NOMO-1 treated with DMSO at 0.1 percent for 48 hours (cell line): ENCODE measurements at regions not wholly inside any gene's neighbourhood (a gene's known extent, or its start where the extent isn't known, plus 50 kb on each side); places are given as distances from the start of the nearest gene placed in this dataset.
A peak's percentile ranks its signal among the peaks of the same experiment; 100 is the strongest.

Source experiments
- DNase-seq: peaks from one replicate; lab custom pipeline; 2025; ENCODE audit not compliant: unreplicated experiment; lab: John Stamatoyannopoulos, UW

DNA sequence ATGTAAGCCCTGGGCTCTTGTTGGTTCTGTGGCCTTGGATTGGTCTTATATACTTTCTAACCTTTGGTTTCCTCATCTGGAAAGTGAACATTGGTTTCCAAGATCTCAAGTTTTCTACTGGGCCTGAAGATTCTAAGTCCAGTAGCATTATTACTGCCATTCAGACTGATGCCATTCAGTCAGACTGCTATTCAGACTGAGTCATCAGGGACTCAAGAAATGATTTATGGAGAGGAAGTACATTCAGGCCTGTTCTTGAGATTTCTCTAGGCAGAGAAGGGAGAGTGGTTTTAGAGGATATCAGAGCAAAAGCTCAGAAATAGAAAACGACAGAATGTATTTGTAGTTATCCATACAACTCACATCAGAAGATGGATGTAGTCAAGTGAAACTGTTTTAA is 557.2 kb downstream of the NR2F2 start:
- peak; percentile 94 for DNase-seq

DNA sequence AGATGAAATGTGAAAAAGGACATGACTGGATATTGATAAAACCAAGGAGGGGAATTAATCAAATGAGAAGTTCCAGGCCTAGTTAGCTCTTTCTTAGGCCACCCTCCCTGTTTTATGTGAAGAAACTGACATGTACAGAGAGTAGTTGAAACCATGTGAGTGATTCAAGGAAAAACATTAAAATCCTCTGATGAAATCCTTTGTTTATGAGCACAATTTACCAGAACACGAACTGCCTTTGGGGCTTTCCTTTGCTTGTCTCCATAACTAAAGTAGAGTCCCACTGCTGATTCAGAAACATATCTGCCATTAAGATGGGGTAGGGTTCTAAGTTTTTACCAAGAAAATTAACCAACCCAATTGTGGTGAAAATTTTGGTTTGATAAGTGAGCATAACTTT is 558.3 kb downstream of the NR2F2 start:
- DNase-seq = peak; percentile 27

DNA sequence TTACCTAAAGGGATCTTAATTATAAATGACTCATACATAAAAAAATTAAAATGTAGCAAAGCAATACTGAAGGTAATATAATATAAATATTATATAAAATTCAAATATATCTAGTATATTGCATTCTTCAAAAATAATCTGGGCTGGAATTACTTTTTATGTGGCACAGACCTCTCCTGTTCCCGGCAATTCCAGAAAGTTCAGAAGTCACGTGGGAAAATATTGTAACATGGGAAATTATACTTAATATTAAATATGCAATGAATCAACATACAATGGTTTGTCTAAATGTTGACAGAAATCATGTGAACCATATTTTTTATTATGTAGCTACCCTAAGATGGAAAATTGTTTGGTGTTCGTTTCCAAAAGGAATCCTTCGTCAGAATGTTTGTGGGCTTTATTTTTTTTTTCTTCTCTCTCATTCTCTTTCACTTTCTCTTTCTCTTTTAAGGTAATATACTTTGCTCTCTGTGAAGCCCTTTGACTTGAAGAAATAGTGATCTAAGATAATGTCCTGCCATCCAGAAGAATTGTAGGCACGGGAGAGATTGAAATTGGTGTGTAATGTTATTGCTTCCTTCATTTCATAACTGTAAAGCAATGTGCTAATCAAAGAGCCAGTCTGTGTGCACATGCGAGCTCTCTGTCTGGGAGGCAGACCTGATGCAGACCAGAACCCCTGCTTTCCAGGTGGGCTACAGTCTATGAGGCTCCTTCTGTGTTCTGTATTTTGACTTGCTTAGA is 559.4 kb downstream of the NR2F2 start:
- DNase-seq = no peak

DNA sequence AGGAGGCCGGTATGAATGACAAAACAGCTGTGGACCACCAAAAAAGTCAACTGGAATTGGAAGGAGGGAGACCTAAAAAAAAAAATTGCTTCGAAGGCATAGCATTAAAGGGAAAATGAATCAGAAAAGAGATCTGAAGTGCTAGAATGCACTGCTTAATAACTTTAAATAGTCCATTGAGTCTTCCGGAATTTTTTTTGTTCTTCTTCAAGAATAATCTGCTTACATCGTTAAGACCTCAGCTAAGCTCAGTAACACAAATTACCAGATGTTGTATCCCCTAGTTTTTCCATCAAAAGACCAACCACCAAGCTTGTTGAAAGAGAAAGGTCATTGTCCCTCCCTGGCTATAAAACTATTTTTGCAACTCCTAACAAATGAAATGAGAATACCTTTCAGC is 560.5 kb downstream of the NR2F2 start:
- DNase-seq = no peak

DNA sequence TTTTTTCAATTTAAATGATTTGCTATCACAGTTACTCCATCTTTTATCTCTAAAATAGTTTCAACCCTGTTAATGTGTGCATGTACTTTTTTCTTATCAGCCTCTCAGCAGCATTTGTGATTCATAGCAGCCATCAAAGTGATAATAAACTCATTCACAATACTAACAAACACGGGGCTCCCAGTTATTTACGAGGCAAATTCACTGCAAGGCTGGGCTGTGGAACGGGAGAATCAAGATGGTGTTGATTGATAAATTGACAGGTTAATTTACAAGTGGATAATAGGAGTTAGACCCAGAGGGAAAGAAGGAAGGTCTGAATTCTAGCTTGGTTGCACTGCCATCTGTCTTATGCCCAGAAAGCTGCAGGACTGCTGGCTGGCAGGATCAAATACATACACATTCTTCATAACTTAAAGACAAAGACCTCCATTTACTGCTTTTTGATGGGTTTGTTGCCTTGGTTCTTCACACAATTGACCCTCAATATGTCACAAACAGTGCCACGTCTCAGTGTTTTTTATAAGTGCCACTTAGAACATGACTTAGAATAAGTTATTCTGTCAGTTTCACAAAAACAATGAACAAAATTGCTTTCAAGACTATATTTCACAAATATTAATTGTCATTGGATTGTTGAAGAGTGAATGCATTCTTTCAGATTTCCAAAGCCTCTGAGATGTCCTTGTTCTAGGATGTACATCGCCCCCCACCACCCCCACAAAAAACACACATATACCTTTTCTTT is 562.8 kb downstream of the NR2F2 start:
- DNase-seq = peak; percentile 58

DNA sequence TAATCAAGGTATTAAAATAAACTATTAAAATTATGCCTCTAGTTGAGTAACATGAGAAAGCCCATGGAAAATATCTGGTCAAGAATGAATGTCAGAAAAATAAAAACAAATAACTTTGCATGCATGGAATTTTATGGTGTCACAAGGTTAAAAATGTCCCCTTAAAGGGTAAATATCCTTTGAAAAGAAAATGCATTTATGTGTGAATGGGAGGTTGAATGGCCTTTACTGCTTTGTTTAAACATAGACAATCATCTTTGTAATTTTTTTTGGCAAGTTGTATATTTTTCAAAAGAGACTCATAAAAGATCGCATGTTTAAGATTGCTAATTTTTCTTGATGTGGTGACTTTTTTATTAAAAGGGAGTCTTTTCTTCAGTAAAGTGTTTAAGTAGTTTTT is 564.2 kb downstream of the NR2F2 start:
- no peak for DNase-seq

DNA sequence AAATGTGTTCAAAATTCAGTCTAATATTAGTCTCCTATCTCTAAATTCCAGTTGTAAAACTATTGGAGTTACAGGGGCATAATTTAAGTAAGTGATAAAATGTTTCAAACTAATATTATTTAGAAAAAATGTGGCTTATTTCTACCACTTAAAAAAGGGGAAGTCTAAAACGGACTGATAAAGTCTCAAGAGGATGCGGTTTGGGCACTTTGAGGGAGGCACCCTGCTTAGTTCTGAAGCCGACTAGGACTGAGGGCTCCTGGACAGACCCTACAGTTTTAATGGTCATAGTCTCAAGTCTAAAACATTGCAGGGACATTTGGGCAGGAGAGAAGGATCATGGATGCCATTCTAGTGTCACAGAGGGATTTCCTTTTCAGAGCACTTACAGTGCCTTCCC is 566.3 kb downstream of the NR2F2 start:
- peak; percentile 72 for DNase-seq

DNA sequence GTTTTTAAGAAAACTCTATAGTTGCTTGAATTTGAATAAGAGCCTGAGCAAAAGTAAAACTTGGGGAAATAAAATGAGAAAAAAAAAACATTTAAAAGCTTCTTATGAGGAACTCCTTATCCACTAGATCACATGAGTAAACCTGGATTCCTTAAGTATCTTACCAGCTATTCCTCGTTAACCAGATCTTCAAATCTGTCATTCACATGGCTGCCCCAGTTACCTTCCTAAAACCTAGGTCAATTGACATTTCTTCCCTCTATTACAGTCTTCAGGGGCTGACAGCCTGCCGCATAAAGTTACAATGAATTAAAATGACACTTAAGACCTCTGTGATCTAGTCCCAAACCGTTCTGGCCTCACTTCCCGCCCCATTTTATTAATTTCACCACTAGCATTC is 583.6 kb downstream of the NR2F2 start:
- no peak for DNase-seq

DNA sequence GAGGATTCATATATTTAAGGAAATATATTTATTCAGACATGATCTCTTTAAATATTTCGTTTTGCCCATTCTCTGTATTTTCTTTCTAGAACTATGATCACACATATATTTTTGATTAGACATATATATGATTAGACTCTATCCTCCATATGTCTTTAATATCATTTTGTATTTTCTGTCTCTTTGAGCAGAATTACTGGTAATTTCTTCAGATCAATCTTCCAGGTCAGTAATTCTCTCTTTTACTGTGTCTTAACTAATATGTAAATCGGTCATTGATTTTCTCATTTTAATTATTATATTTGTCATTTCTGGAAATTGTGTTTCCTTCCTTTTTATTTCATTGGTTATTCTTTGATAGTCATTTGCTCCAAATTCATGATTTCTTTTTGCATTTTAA is 586.2 kb downstream of the NR2F2 start:
- no peak for DNase-seq

DNA sequence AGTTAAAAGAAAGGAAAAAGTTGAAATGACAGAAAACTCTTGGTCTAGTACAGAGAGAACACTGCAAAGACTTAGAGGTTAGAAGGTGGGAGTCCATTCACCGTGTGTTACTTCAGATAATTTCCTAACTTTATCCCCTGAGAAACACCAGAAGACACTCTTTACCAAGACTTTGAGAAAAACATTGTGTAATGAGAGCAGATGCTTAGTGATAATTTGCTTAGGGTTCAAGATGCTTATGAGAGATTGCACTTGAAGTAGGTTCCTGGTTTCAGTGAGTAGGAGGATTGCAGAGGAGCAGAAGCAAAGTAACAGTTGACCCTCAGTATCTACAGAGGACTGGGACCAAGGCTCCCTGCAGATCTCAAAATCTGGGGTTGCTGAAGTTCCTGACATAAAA is 594.1 kb downstream of the NR2F2 start:
- DNase-seq = no peak

DNA sequence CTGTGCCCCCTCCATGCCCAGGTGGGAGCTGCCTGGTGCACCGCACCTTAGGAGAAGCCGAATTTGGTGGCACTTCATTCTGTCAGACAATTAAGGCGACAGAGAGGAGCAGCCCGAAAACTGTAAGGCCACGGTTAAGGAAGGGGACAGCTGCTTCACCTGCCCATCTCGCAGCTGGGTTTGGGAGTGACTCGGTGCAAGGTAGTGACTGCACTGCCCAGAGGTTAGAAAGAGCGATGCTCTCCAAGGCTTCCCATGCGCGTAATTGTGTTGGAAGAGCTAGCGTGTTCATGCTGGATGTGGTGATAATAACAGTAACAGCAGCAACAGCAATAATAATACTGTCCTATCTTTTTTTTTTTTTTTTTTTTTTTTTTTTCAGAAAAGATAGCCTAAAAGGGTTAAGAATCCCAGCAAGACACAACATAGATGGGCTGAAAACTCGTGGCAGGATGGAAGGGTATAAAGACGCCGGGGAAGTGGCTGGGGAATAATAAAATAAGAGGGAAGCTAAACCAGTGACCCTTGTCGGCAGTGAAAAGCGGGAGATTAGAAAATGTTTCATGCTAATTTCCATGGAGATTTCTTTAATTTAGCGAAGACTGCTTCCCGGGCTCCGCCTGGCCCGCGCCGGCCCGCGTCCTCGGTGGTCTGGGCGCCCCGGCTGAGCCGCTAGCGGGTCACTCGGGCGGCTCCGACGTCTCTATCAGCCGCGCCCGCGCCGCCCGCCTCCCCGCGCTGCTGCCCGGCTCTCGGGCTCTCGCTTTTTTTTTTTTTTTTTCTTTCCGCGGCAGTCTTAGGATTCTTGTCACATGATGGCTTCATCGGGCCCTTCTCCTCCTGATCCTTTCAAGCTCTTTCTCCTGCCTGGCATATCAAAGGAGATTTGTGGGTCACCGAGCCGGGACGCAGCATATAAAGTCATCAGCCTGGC is 617.1 kb downstream of the NR2F2 start:
- no peak for DNase-seq

DNA sequence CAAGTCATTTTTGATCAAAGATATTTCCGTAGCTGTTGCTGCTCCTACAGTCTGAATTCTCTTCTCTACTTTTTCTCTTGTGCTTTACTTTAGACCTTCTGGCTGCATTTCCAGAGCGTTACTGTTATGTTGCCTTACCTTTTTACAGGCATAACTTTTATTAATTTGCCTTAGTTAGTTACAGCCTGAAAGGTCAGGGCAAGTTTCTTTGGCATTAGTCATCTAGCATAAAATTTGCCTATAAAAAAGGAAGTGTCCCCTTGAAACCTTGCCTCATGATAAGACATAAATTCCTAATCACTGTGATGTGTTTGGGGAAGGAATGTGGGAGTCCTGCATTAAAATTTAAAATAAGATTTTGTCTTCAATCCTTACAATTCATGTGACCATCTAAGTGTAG is 618.5 kb downstream of the NR2F2 start:
- no peak for DNase-seq

DNA sequence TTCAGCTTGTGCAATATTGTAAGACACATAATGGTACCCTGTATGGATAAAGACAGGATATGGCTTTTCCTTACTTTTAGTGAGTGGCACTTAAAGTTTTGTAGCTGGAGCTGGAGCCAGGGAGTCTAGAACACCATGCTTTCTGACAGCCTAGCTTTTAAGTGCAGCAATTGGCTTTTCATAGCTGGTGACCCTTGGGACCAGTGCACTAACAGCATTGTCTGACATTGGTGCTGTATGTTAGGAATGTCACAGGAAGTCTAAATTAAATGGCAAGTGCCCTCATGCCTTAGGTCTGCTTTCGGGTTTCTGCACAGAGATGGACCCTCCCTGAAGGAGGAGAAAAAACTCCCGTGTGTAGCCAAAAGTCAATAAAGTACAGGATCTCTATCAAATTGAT is 628.2 kb downstream of the NR2F2 start:
- no peak for DNase-seq

DNA sequence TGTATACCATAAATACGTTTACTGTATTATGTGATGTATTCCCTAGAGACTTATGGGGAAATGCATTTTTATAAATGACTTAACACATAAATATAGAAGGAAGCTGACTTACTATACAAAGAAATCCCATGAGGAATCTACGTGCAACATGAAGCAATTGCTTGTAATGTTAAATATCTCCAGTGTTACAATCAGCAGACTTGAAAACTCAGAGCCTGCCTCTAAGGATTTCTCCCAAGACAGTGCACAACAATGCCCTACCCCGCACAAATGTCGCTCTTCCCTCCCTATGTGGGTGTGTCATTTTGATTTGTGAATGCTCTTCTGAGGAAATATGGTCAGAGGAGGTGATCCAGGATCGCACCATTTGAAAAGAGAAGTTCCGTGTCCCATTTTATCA is 629.0 kb downstream of the NR2F2 start:
- no peak for DNase-seq

DNA sequence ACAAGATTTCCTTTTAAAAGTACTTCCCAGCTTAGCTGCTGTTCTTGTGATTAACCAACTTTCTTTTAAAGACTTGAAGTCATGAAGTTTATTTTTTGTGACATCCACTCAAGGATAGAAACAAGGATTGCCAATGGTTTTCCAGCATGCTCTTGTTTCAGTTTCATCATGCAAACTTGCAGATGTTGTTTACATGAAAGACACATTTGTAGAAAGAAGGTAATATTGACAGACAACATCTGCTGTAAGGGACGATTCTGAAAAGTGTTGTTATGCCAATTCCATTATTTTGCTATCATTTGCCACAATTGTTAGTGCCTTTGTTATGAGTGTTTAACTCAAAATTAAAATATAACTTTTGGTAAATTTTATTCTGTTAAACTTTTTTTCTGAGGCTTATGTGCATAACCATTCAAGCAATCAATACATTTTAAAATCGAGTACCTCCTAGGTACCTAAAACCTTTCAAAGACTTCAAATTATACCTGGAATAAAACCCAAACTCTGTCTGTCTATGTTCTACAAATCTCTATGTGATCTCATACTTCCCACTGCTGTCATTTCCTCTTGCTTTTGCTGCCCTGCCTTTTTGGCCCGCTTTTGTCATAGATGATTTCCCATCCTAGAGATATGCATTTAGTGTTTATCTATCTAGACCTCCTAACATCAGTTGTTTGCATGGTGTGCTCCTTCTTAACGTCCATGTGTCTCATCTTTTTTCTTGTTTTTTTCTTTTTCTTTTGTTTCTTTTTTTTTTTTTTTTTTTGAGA is 630.4 kb downstream of the NR2F2 start:
- no peak for DNase-seq

DNA sequence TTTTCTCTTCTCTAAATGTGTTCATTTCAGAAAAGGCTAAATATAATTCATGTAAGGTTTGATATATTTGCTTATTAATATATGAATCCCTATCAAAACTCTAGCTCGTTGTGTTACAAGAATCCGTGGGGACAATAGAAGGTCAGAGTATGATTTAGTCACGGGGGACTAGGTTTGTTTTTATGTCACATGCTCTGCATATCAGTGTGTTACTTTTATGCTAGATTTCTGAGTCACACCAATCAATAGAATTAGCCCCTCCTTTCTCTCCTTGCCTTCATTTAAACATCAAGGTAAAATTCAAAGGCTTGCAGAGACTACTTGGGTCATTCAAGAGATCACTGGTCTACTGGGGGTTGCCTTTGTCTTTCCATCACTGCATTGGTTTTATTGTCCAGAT is 636.1 kb downstream of the NR2F2 start:
- no peak for DNase-seq

DNA sequence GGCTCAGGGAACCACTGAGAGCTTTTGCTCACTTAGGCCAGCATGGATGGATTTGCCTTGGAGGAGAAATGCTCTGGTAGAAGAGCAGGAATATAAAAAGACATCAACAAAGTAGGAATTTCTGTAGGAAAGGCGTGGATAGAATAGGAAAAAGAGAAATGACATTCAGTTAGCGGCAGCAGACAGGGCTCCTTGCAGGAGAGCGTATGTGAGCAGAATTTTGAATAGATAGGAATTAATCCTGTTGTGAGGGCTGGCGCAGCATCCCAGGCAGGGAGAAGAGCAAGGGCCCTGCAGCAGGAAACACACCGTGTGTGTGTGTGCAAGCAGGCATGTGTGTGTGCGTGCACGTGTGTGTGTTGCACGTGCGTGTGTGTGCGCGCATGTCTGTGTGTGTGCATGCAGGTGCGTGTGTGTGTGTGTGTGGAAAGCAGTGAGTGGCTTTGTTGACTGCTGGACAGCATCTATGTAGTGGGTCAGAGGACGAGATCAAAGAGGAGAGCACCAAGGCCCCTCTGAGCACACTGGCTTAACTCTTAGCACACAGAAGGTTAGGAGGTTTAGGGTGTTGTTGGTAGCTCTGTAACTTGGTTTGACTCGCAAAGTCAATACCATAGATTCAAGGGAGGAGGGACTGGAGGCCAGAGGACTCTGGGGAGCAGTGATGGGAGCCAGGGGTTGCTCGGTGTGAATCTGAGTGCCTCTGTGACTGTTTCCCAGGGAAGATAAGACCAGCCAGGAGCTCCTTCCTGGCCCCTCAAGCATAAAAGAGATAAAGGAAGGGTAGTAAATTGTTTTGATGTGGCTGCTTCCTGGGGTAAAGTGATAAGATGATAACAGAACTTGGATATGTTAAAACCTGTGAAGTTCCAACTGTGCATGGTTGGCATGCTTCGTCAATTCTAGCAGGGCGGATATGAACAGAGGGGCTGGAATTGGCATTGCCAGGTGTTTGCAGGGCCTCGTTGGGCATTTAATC is 639.5 kb downstream of the NR2F2 start:
- DNase-seq = no peak

DNA sequence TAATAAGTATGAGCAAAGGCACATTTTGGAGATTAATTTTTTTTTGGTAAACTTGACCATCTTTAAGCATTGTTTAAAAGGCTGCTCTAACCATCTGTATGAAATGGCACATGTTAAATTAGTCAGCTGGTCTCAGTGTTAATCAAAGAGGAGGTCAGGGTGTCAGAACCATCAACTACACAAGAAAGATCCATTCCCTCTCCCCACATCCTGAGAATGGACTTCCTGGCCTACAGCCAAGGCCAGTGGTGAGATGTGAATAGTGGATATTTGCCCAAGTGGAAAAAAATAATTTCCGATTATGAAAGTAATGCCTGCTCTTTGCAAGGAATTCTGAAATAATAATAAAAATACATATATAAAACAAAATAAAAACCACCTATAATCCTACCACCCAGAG is 641.7 kb downstream of the NR2F2 start:
- no peak for DNase-seq

DNA sequence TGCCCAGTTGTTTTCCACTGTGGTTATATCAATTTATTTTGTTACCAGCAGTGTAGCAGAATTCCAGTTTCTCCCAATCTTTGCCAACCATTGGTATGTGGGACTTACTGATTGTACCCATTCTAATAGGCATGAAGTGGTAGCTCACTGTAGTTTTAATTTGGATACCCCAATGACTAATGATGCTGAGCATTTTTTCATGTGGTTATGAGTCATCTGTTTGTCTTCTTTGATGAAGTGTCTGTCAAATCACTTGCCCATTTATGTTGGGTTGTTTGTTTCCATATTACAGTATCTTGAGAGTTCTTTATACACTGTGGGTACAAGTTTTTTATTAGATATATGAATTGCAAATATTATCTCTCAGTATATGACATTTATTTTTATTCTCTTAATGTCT is 644.3 kb downstream of the NR2F2 start:
- no peak for DNase-seq

DNA sequence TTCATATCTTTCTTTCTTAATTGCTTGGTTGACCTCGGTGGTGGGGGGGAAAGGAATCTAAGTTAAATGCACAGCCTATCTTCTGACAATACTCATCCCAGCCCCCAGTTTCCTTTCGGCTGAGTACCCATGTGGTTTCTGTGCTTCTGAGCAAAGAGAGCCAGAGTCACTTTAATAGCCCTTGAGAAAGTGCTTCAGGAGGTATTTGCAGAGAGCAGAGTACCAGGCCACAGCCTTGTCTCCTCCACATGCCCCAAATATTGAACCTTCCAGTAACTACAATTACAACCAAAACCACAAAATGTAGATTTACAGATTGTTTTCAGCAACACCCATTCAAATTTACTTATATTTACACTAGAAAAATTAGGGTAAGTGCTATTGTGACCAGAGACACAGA is 647.4 kb downstream of the NR2F2 start:
- no peak for DNase-seq
